ENCODE measurements at regions not wholly inside any gene's neighbourhood (a gene's known extent, or its start where the extent isn't known, plus 50 kb on each side); places are given as distances from the start of the nearest gene placed in this dataset.

DNA sequence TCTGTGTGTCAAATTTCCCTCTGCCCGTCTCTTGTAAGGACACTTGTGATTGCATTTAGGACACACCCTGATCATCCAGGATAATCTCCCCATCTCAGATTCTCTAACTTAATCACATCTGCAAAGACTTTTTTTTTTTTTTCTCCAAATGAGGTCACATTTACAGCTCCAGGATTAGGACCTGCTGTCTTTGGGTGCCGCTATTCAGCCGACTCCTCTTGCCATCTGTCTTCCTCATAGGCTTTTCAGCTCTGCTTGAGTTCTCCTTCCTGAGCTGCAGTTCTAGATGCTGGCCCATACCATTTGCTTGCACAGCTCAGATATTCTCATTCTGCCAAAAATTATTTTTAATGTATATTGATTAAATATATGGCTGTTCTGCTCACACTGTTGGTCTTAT lies 94.3 kb upstream of the TLE3 start:
- TF ChIP-seq EZH2 (IDR thresholded peaks at IDR 0.05; ENCODE audit: low read depth, low read length, severe bottlenecking) (no peak), GTF2F1 (IDR thresholded peaks at IDR 0.05; ENCODE audit: borderline replicate concordance, low read depth, low read length) (no peak), CTCF (IDR thresholded peaks at IDR 0.05; ENCODE audit: control extremely low read depth in 1 of 3, insufficient read depth in 1 of 3, low read depth in 1 of 3, low read length in 3 of 3) (no peak), HDAC2 (IDR thresholded peaks at IDR 0.05; ENCODE audit: borderline replicate concordance in 1 of 2, low read depth in 2 of 2, low read length in 2 of 2) (no peak)

Data from H1 (cell line).